GM10248 (cell line): ENCODE measurements at regions not wholly inside any gene's neighbourhood (a gene's known extent, or its start where the extent isn't known, plus 50 kb on each side); places are given as distances from the start of the nearest gene placed in this dataset.

ENCODE experiments used
- CTCF ChIA-PET: fragments of 300-600 bp; sonication (Branson Sonifier 250); formaldehyde crosslinking; extraction: SDS; loops from one replicate; lab custom pipeline; 2021; ENCODE audit warnings: antibody characterized with exemption; lab: Yijun Ruan, JAX
- POLR2A ChIA-PET: fragments of 350-650 bp; sonication (Branson Sonifier 250); formaldehyde crosslinking; extraction: SDS; loops from one replicate; lab custom pipeline; 2020; ENCODE audit warnings: antibody characterized with exemption; lab: Yijun Ruan, JAX
- DNase-seq: peaks from one replicate; pipeline ENCODE4 v3.0.0; 2012; ENCODE audit errors: extremely low spot score
- TF ChIP-seq, protein P1 (sequence below): IDR thresholded peaks from 2 replicates; pipeline ENCODE4 v1.5.1; 2012; ENCODE audit warnings: mild to moderate bottlenecking, low read depth; ENCODE audit errors: extremely low read depth, missing control alignments, control extremely low read depth

GRCh38 chr6:170026751-170027646 lies 263.9 kb downstream of the DLL1 start:
- POLR2A ChIA-PET, result no interaction called here
- no peak for DNase-seq
- CTCF ChIA-PET, result no interaction called here
- TF ChIP-seq, protein P1, sequence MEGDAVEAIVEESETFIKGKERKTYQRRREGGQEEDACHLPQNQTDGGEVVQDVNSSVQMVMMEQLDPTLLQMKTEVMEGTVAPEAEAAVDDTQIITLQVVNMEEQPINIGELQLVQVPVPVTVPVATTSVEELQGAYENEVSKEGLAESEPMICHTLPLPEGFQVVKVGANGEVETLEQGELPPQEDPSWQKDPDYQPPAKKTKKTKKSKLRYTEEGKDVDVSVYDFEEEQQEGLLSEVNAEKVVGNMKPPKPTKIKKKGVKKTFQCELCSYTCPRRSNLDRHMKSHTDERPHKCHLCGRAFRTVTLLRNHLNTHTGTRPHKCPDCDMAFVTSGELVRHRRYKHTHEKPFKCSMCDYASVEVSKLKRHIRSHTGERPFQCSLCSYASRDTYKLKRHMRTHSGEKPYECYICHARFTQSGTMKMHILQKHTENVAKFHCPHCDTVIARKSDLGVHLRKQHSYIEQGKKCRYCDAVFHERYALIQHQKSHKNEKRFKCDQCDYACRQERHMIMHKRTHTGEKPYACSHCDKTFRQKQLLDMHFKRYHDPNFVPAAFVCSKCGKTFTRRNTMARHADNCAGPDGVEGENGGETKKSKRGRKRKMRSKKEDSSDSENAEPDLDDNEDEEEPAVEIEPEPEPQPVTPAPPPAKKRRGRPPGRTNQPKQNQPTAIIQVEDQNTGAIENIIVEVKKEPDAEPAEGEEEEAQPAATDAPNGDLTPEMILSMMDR, result no peak

- DNase-seq, result no peak
- TF ChIP-seq, protein P1, result no peak
- CTCF ChIA-PET, result no interaction called here
- POLR2A ChIA-PET, result no interaction called here
Observed at GRCh38 chr6:170025935-170026750, 264.7 kb downstream of the DLL1 start.

DNA sequence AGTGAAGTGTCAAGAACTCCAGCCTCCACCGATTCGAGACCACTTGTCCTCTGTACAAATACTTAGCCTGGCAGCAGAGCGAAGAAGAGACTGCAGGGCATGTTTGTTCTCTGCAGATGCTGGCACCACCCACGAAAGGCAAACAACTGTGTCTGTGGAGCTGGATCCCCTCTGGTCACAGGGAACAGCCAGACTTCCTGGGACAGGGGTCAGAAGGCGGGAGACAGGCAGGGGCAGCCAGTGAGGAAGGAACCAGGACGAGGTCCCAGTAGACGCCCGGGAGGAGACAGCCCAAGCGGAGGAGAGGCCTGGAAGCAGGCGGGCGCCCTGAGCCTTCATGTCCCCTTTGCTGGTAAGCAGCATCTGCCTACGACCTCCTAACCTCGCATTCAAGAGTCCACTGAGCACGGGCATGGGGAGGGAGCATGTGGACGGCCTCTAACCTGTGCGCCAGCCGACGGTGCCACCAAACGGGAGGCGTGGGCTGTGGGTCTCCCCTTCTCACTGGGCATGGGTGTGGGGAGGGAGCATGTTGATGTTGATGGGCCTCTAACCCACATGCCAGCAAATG lies 265.5 kb downstream of the DLL1 start:
- TF ChIP-seq, protein P1, result no peak
- POLR2A ChIA-PET, result no interaction called here
- CTCF ChIA-PET, result no interaction called here
- no peak for DNase-seq

DNA sequence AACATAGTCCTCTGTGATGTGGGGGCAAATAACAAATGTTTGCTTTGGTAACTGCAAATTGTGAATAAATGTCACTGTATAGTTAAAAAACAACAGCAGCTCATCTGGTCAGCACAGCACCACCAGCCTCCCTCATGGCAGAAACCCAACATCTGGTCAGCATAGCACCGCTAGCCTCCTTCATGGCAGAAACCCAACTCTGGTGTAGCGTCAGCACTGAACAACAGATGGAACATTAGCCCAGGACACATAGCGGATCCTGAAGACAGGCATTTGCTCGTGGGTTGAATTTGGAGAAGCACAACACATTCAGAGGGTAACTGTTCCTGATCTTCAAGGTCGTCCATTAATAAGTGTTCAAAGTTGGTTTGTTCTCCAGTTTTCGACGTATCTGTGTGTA lies 265.9 kb downstream of the DLL1 start:
- DNase-seq, result no peak
- TF ChIP-seq, protein P1, result no peak
- POLR2A ChIA-PET, result no interaction called here
- CTCF ChIA-PET, result no interaction called here

- TF ChIP-seq, protein P1, result no peak
- no peak for DNase-seq
- CTCF ChIA-PET, result no interaction called here
- POLR2A ChIA-PET, result no interaction called here
Observed at GRCh38 chr6:170023620-170024521, 267.0 kb downstream of the DLL1 start.
